A673 (cell line): ENCODE measurements at regions not wholly inside any gene's neighbourhood (a gene's known extent, or its start where the extent isn't known, plus 50 kb on each side); places are given as distances from the start of the nearest gene placed in this dataset.

Experiments used
- BruUV-seq: library from RNA; stranded (reverse); fragments of 400-500 nt; replicated peaks from 2 replicates; lab custom pipeline; 2021; lab: Mats Ljungman, UMichigan
- CTCF ChIA-PET: fragments of 300-600 bp; sonication (Branson Sonifier 250); formaldehyde crosslinking; loops from one replicate; lab custom pipeline; 2022; ENCODE audit warnings: antibody characterized with exemption; lab: Charles Lee
- POLR2A ChIA-PET: fragments of 300-600 bp; sonication (Branson Sonifier 250); formaldehyde crosslinking; loops from one replicate; lab custom pipeline; 2022; ENCODE audit warnings: antibody characterized with exemption; ENCODE audit not compliant: low non-redundant PET; lab: Charles Lee
- DNase-seq: peaks from one replicate; pipeline ENCODE4 v3.0.0-alpha.2; 2015; ENCODE audit warnings: low spot score
- H3K27ac ChIP-seq: fragments of 200-600 bp; sonication (generic); 2 replicates; pipeline ENCODE4 v1.5.1; 2016; ENCODE audit warnings: mixed run types, low read depth, mild to moderate bottlenecking, mixed read lengths, antibody characterized with exemption, low read length; ENCODE audit not compliant: poor library complexity, severe bottlenecking
- H3K27me3 ChIP-seq: fragments of 200-600 bp; sonication (generic); replicated peaks from 2 replicates; pipeline ENCODE4 v1.6.1; 2017; ENCODE audit warnings: mixed run types, low read depth, mild to moderate bottlenecking, mixed read lengths, antibody characterized with exemption, low read length; ENCODE audit not compliant: insufficient read depth, poor library complexity
- H3K36me3 ChIP-seq: fragments of 200-600 bp; sonication (generic); 2 replicates; pipeline ENCODE4 v1.6.1; 2016; ENCODE audit warnings: mixed run types, mild to moderate bottlenecking, mixed read lengths, antibody characterized with exemption, low read length; ENCODE audit not compliant: insufficient read depth, poor library complexity, severe bottlenecking
- H3K4me1 ChIP-seq: fragments of 200-600 bp; sonication (generic); 2 replicates; pipeline ENCODE4 v1.6.1; 2017; ENCODE audit warnings: mixed run types, mild to moderate bottlenecking, mixed read lengths, antibody characterized with exemption, low read length; ENCODE audit not compliant: insufficient read depth, poor library complexity, severe bottlenecking
- H3K4me3 ChIP-seq: fragments of 200-600 bp; sonication (generic); 2 replicates; pipeline ENCODE4 v1.5.1; 2016; ENCODE audit warnings: low read depth, mixed run types, mild to moderate bottlenecking, mixed read lengths, low read length; ENCODE audit not compliant: poor library complexity, severe bottlenecking
- H3K9me3 ChIP-seq: fragments of 200-600 bp; sonication (generic); 2 replicates; pipeline ENCODE4 v1.6.1; 2016; ENCODE audit warnings: mixed run types, low read depth, mild to moderate bottlenecking, mixed read lengths, antibody characterized with exemption, low read length; ENCODE audit not compliant: poor library complexity, severe bottlenecking
- EZH2 ChIP-seq: fragments of 200-600 bp; sonication (generic); IDR thresholded peaks from 2 replicates; pipeline ENCODE4 v1.6.1; 2017; ENCODE audit warnings: borderline replicate concordance, low read depth, mild to moderate bottlenecking, mixed read lengths, antibody characterized with exemption, low read length; ENCODE audit not compliant: poor library complexity, severe bottlenecking
- intact Hi-C: fragments of 100-400 bp; cut with micrococcal nuclease; formaldehyde crosslinking; loops from one replicate; pipeline ENCODE4 v1.10.0; 2022; ENCODE audit not compliant: unreplicated experiment
- TF ChIP-seq, protein P1 (sequence below): fragments of 300-800, 200-600 bp; sonication (generic); conservative IDR thresholded peaks from 2 replicates; pipeline ENCODE4 v1.5.1; 2017; ENCODE audit warnings: low read depth, mild to moderate bottlenecking, antibody characterized with exemption, low read length, moderate library complexity, mixed read lengths

DNA sequence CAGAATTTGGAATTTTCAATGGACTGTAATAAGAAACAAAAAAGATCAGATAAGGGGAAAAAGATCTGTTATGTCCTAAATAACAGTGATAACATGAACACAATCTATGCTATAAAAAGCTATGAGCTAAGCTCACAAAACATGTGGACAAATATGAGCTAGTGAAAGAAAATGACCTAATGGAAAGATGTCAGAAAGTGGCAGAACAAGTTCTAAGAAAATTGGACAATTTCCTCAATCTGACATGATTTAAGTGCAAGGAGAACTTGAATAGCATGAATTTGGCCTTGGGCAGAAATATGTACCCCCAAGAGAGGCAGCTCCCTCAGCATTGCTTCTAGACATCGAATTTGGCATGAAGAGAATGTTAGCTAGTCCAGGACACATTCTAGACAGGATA lies 212.0 kb upstream of the PGR start:
- no peaks in the 10 kb centered on the region for H3K9me3 ChIP-seq
- POLR2A ChIA-PET, result no interaction called here
- TF ChIP-seq EZH2, result no peak
- TF ChIP-seq, protein P1, sequence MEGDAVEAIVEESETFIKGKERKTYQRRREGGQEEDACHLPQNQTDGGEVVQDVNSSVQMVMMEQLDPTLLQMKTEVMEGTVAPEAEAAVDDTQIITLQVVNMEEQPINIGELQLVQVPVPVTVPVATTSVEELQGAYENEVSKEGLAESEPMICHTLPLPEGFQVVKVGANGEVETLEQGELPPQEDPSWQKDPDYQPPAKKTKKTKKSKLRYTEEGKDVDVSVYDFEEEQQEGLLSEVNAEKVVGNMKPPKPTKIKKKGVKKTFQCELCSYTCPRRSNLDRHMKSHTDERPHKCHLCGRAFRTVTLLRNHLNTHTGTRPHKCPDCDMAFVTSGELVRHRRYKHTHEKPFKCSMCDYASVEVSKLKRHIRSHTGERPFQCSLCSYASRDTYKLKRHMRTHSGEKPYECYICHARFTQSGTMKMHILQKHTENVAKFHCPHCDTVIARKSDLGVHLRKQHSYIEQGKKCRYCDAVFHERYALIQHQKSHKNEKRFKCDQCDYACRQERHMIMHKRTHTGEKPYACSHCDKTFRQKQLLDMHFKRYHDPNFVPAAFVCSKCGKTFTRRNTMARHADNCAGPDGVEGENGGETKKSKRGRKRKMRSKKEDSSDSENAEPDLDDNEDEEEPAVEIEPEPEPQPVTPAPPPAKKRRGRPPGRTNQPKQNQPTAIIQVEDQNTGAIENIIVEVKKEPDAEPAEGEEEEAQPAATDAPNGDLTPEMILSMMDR, result no peak

DNA sequence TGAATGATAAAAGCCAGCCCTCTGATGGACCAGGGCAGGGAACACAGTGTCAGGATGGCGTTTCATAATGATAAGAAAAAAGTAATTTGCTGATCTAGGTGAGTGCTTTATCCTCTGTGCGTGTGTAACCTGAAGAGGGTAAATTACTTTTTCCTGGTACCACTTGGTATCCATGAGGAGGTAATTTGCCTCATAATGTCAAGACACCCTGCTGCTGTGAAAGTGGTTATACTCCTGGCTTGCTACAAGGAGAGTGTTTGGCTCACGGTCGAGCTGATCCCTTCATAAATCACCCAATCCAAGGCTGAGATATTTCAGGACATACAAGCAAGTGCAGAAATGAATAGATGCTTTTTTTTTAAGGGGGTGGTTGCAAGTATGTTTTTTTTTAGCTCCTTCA lies 207.2 kb upstream of the PGR start:
- no peak for DNase-seq
- H3K4me3 ChIP-seq, result no peak overlapping the region
- H3K27me3 ChIP-seq, result no peaks in the 10 kb centered on the region
- BruUV-seq, result no TSS peak
- no peak for TF ChIP-seq EZH2
- TF ChIP-seq, protein P1, result no peak
- intact Hi-C loops, result no loop called here
- H3K9me3 ChIP-seq, result no peaks in the 10 kb centered on the region
- no peak overlapping the region for H3K27ac ChIP-seq
- ChIA-PET CTCF (interaction anchor here (0.7 kb wide), 1 partner anchor 156 kb away, joined by 3 read pairs; no protein-coding TSS in a partner anchor), POLR2A (no interaction called here)
- no peaks in the 10 kb centered on the region for H3K4me1 ChIP-seq
- H3K36me3 ChIP-seq, result no peaks in the 10 kb centered on the region

More for the DNA sequence above, 212.0 kb upstream of the PGR start:
- no TSS peak for BruUV-seq
- H3K27ac ChIP-seq, result no peak overlapping the region
- H3K4me1 ChIP-seq, result no peaks in the 10 kb centered on the region
- no peaks in the 10 kb centered on the region for H3K27me3 ChIP-seq
- CTCF ChIA-PET, result no interaction called here
- DNase-seq, result no peak
- H3K4me3 ChIP-seq, result no peak overlapping the region
- no peaks in the 10 kb centered on the region for H3K36me3 ChIP-seq
- intact Hi-C loops, result no loop called here

DNA sequence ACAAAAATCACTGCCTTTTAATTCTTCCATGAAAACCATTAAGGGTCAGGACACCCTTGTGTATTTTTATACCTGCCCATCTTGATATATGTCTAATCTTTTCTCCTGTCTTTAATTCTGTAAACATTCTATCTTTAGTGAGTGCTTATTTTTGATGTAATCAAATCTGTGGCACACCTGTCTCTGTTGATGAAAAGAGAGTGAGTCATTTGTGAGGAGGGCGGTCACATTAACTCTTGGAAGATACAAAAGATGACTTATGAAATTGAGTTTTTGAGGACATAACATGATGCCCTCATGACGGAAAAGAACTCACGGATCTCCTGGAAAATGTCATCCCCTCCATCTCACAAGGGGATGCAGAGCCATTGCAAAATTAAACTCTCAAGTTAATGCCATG lies 206.5 kb upstream of the PGR start:
- Histone ChIP-seq H3K27me3 (no peaks in the 10 kb centered on the region), H3K4me1 (no peaks in the 10 kb centered on the region), H3K4me3 (no peak overlapping the region), H3K36me3 (no peaks in the 10 kb centered on the region), H3K27ac (no peak overlapping the region), H3K9me3 (no peaks in the 10 kb centered on the region)
- no peak for DNase-seq
- intact Hi-C loops, result no loop called here
- CTCF ChIA-PET, result no interaction called here
- POLR2A ChIA-PET, result no interaction called here
- TF ChIP-seq, protein P1, result no peak
- TF ChIP-seq EZH2, result no peak
- BruUV-seq, result no TSS peak
